Parathyroid adenoma (tissue), 2 donors: ENCODE measurements at regions not wholly inside any gene's neighbourhood (a gene's known extent, or its start where the extent isn't known, plus 50 kb on each side); places are given as distances from the start of the nearest gene placed in this dataset.

ENCODE experiments used
- H2AFZ ChIP-seq: fragments of 300-600 bp; sonication (generic); one replicate; pipeline ENCODE4 v1.7.0; 2017; ENCODE audit warnings: antibody characterized with exemption, mild to moderate bottlenecking
- H3K27ac ChIP-seq: fragments of 300-600 bp; sonication (generic); one replicate; pipeline ENCODE4 v1.7.0; 2017
- H3K27me3 ChIP-seq: fragments of 300-600 bp; sonication (generic); one replicate; pipeline ENCODE4 v1.7.0; 2017; ENCODE audit warnings: low read length; ENCODE audit not compliant: control insufficient read depth, insufficient read depth
- H3K36me3 ChIP-seq: fragments of 300-600 bp; sonication (generic); one replicate; pipeline ENCODE4 v1.7.0; 2017; ENCODE audit warnings: low read length; ENCODE audit not compliant: control insufficient read depth, insufficient read depth
- H3K4me1 ChIP-seq: fragments of 300-600 bp; sonication (generic); one replicate; pipeline ENCODE4 v1.7.0; 2017; ENCODE audit warnings: control low read depth
- H3K4me2 ChIP-seq: fragments of 300-600 bp; sonication (generic); one replicate; pipeline ENCODE4 v1.7.0; 2017; ENCODE audit warnings: low read length
- H3K4me3 ChIP-seq: fragments of 300-600 bp; sonication (generic); one replicate; pipeline ENCODE4 v1.7.0; 2017; ENCODE audit warnings: low read depth, low read length
- H3K79me2 ChIP-seq: fragments of 300-600 bp; sonication (generic); one replicate; pipeline ENCODE4 v1.7.0; 2017; ENCODE audit warnings: control low read depth
- H3K9ac ChIP-seq: fragments of 300-600 bp; sonication (generic); one replicate; pipeline ENCODE4 v1.7.0; 2017; ENCODE audit warnings: mild to moderate bottlenecking
- H3K9me3 ChIP-seq: fragments of 300-600 bp; sonication (generic); one replicate; pipeline ENCODE4 v1.7.0; 2017; ENCODE audit warnings: low read length; ENCODE audit not compliant: control insufficient read depth
- CTCF ChIP-seq: fragments of 300-600 bp; sonication (generic); IDR thresholded peaks from one replicate; pipeline ENCODE4 v1.7.0; 2017; ENCODE audit warnings: antibody characterized with exemption, mild to moderate bottlenecking
- donor health status: primary hyperparathyroidism.

- H3K79me2 ChIP-seq: no peaks in the 10 kb centered on the region
- no peak overlapping the region for H3K4me2 ChIP-seq
- no peak overlapping the region for H3K4me3 ChIP-seq
- no peak for TF ChIP-seq CTCF
- H3K4me1 ChIP-seq: no peaks in the 10 kb centered on the region
- H3K27ac ChIP-seq: no peak overlapping the region
- no peaks in the 10 kb centered on the region for H3K9me3 ChIP-seq
- no peak overlapping the region for H2AFZ ChIP-seq
- no peak overlapping the region for H3K9ac ChIP-seq
- H3K36me3 ChIP-seq: no peaks in the 10 kb centered on the region
- no peaks in the 10 kb centered on the region for H3K27me3 ChIP-seq
Observed at GRCh38 chr7:34317039-34317438, 341.0 kb upstream of the NPSR1 start.

GRCh38 chr7:34320412-34320811, 337.6 kb upstream of the NPSR1 start:
- Histone ChIP-seq H3K4me2 (no peak overlapping the region), H3K27ac (no peak overlapping the region), H3K36me3 (no peaks in the 10 kb centered on the region)

GRCh38 chr7:34320926-34321661, 336.9 kb upstream of the NPSR1 start:
- H3K27me3 ChIP-seq: no peaks in the 10 kb centered on the region
- no peak overlapping the region for H3K4me3 ChIP-seq
- peak overlapping the region; percentile 2 for H3K4me2 ChIP-seq
- no peaks in the 10 kb centered on the region for H3K36me3 ChIP-seq
- no peaks in the 10 kb centered on the region for H3K9me3 ChIP-seq
- H2AFZ ChIP-seq: peak overlapping the region; percentile 57
- H3K27ac ChIP-seq: no peak overlapping the region
- no peaks in the 10 kb centered on the region for H3K4me1 ChIP-seq
- peak; percentile 79 for TF ChIP-seq CTCF
- H3K9ac ChIP-seq: no peak overlapping the region
- H3K79me2 ChIP-seq: no peaks in the 10 kb centered on the region

More at GRCh38 chr7:34320412-34320811, 337.6 kb upstream of the NPSR1 start:
- no peak for TF ChIP-seq CTCF
- no peaks in the 10 kb centered on the region for H3K79me2 ChIP-seq
- no peak overlapping the region for H3K4me3 ChIP-seq
- H3K9me3 ChIP-seq: no peaks in the 10 kb centered on the region
- H3K27me3 ChIP-seq: no peaks in the 10 kb centered on the region
- no peaks in the 10 kb centered on the region for H3K4me1 ChIP-seq
- no peak overlapping the region for H2AFZ ChIP-seq
- no peak overlapping the region for H3K9ac ChIP-seq

- Histone ChIP-seq H3K9me3 (no peaks in the 10 kb centered on the region), H2AFZ (no peak overlapping the region), H3K36me3 (no peaks in the 10 kb centered on the region), H3K4me1 (no peaks in the 10 kb centered on the region), H3K79me2 (no peaks in the 10 kb centered on the region), H3K27ac (no peak overlapping the region), H3K4me2 (no peak overlapping the region), H3K4me3 (no peak overlapping the region), H3K27me3 (no peaks in the 10 kb centered on the region), H3K9ac (no peak overlapping the region)
- no peak for TF ChIP-seq CTCF
Observed at GRCh38 chr7:34322841-34323240, 335.2 kb upstream of the NPSR1 start.

- Histone ChIP-seq H3K36me3 (no peaks in the 10 kb centered on the region), H2AFZ (no peak overlapping the region), H3K4me1 (no peaks in the 10 kb centered on the region), H3K27ac (no peak overlapping the region), H3K79me2 (no peaks in the 10 kb centered on the region), H3K9me3 (no peaks in the 10 kb centered on the region), H3K4me3 (no peak overlapping the region), H3K4me2 (no peak overlapping the region), H3K27me3 (no peaks in the 10 kb centered on the region), H3K9ac (no peak overlapping the region)
- no peak for TF ChIP-seq CTCF
Observed at GRCh38 chr7:34327681-34328080, 330.3 kb upstream of the NPSR1 start.
